ENCODE measurements at regions not wholly inside any gene's neighbourhood (a gene's known extent, or its start where the extent isn't known, plus 50 kb on each side); places are given as distances from the start of the nearest gene placed in this dataset.
"Not testable (repeated sequence)": the region's sequence is repeated elsewhere in the genome, so short reads cannot be mapped to it uniquely, and the experiment has no call there.

- no peak for DNase-seq
Measured at GRCh38 chr12:108423486-108423885, 84.4 kb upstream of the CMKLR1 start.

DNA sequence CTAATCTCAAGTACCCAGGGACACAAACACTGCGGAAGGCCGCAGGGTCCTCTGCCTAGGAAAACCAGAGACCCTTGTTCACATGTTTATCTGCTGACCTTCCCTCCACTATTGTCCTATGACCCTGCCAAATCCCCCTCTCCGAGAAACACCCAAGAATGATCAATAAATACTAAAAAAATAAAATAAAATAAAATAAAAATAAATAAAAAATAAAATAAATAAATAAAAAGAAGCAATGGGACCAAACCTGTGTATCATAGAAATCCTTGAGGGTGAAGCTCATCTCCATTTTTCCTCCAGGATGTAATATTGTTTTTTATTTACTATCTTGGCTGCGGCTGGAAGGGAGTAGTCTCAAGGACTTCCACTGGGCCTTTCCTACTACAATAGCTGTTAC lies 82.0 kb upstream of the CMKLR1 start:
- DNase-seq: not testable (repeated sequence)

GRCh38 chr12:108420421-108420820 lies 81.3 kb upstream of the CMKLR1 start:
- not testable (repeated sequence) for DNase-seq

DNA sequence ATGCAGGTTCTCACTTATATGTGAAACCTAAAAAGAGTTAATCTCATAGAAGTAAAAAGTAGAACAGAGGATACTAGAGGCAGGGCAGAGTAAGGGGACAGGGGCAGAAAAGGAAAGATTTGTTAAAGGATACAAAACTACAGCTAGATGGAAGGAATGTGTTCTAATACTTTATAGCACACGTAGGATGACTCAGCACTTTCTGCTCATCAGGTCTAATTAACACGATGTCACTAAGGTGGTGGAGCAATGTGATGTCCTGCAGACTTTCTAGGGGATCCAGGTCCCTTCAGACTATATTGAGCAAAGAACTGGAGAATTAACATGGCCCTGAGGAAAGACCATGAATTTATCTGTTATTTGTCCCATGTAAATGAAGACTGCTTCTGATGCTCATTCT lies 80.8 kb upstream of the CMKLR1 start:
- no peak for DNase-seq

GRCh38 chr12:108418164-108418890 lies 79.2 kb upstream of the CMKLR1 start:
- DNase-seq: no peak

GRCh38 chr12:108414021-108414420 lies 74.9 kb upstream of the CMKLR1 start:
- no peak for DNase-seq

DNA sequence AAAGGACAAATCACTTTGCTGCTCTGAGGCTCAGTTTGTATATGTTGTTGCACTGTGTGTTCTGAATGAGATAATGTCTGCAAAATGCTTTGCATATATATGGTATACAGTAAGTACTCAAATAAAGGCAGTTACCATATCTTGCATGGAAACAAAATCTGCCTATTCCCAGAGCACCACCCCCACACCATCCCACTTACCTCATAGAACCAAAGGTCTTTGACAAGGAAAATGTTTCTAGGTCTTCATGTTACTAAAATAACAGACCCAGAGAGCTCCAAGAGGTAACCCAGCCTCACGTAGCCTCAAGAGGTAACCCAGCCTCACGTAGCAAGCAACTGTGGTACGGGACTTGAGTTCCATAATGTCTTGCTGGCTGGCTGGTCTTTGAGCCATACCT lies 71.6 kb upstream of the CMKLR1 start:
- DNase-seq: no peak

- no peak for DNase-seq
Measured at GRCh38 chr12:108409481-108409880, 70.4 kb upstream of the CMKLR1 start.

DNA sequence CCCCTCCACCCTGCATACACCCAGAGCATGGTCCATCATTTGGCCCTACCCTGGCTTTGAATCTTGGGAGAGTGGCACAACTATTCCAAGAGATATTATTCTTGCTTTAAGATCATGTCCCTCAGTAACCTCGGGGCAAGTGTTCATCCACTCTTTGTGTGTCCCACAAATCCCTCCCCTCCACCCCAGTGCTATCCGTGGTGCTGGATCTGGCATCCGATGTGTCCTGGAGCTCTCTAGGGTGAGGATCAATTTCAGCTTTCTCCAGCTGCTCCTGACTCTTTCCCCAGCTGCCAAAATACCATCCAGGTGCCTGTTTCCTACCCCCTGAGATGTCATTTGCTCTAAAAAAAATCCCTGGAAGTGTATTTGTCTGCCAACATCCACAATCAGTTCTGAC lies 64.8 kb upstream of the CMKLR1 start:
- DNase-seq: no peak

DNA sequence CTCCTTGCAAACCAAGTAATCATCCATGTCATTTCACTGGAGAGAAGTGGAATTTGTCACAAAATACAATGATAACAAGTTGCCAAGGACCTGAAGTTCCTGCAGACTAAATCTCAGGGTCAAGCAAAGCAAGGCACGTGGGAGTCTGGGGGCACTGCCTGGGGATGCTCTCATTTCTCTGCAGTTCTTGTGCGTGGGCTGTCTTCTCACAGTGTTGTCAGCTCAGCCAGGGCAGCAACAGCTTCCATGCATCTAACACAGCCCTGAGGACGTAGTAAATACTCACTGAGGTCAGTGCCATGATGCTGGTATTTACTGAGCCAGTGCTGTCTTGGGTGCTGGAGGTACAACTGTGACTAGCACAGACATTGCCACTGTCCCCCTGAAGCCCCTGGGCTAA lies 62.9 kb upstream of the CMKLR1 start:
- no peak for DNase-seq

DNA sequence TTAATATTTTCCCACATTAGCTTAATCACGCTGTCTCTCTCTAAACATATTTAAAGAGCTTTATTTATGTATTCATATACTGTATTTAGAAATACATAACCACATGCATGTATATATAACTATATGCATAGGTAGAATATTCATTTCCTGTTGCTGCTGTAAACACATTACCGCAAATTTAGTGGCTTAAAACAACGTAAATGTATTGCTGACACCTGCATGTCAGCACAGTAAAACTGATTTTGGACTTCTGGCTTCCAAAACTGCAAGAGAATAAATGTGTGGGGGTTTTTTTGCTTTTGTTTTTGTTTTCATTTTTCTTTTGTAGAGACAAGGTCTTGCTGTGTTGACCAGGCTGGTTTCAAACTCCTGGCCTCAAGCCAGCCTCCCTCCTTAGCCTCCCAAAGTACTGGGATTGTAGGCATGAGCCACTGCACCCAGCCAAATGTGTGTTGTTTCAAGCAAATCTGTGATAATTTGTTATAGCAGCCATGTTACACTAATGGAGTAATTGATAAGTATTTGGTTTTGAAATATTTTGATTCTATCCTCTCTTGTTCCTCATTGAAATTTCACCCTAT lies 61.9 kb upstream of the CMKLR1 start:
- no peak for DNase-seq

DNA sequence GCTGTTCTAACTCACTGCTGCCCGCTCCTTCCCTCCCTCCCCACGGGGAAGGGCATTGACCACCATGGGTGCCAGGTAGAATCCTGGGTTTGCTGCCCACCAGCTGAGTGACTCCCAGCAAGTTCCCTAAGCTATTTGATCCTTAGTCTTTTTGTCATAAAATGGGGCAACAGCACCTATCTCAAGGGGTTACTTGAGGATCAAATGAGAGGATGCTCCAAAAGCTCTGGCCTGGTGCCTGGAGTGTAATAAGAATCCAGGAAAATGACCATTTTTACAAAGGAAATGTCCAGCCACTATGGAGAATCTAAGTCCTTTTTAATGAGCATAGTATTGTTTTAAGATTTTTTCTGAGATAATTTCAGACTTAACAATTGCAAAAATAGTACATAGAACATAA lies 61.4 kb upstream of the CMKLR1 start:
- DNase-seq: no peak

DNA sequence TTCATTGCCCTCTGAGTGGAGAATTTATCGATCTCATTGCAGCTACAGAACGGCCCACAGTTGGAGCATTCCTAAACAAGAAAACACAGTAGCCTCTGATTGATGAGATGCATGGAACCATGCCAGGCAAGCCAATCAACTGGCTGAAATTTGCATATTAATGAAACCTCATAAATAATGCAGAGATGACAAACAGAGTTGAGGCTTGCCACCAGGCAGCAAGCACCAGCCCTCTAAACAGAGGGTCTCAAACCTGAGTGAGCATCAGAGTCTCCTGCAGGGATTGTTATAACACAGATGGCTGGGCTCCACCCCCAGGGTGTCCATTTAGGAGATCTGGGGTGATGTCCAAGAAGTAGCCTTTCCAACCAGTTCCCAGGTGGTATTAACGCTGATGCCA lies 60.9 kb upstream of the CMKLR1 start:
- no peak for DNase-seq

- no peak for DNase-seq
Measured at GRCh38 chr12:108399514-108399913, 60.4 kb upstream of the CMKLR1 start.

DNA sequence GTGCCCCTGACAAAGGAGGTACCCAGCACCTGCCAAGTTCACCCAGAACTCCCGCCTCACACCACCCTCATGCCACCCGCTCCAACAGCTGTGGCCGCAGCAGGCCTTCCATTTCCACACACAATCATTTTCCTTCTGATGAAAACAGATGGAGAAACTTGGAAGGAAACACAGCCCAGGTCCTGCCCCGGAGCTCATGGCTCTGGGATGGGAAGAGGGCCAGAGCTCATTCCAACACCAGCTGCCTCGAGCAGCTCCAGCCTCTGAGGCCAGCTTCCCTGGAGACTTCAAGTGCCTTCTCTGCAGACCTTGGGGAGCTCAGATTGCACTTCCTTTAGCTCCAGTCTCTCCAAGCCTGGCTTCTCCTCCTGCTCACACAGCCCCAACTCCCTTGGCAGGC lies 55.1 kb upstream of the CMKLR1 start:
- DNase-seq: no peak

GRCh38 chr12:108392284-108392683 lies 53.2 kb upstream of the CMKLR1 start:
- DNase-seq: no peak

- peak in 1 of 2 experiments; percentile 9 for DNase-seq
Measured at GRCh38 chr12:108390495-108391203, 51.5 kb upstream of the CMKLR1 start.

- no peak for DNase-seq
Measured at GRCh38 chr12:108389544-108389943, 50.4 kb upstream of the CMKLR1 start.

Data from SW 1271 (cell line).